ENCODE measurements at regions not wholly inside any gene's neighbourhood (a gene's known extent, or its start where the extent isn't known, plus 50 kb on each side); places are given as distances from the start of the nearest gene placed in this dataset.
"Not testable (repeated sequence)": the region's sequence is repeated elsewhere in the genome, so short reads cannot be mapped to it uniquely, and the experiment has no call there.

- TF ChIP-seq FOXK2 (IDR thresholded peaks at IDR 0.05): no peak
- DNase-seq (ENCODE audit: extremely low spot score): no peak
- ChIA-PET POLR2A (no interaction called here), CTCF (no interaction called here)
These were observed 146.3 kb upstream of the THUMPD2 start for GRCh38 chr2:39925312-39925711.

- ChIA-PET POLR2A (no interaction called here), CTCF (interaction anchor here (0.7 kb wide), 1 partner anchor 36 kb away, joined by 6 read pairs; no protein-coding TSS in a partner anchor)
- no peak for TF ChIP-seq HDGF (IDR thresholded peaks at IDR 0.05; ENCODE audit: borderline replicate concordance)
- no peak for TF ChIP-seq FOXK2 (IDR thresholded peaks at IDR 0.05)
- TF ChIP-seq FOXM1 (IDR thresholded peaks at IDR 0.05; ENCODE audit: borderline replicate concordance): no peak
- no peak for TF ChIP-seq LEF1 (IDR thresholded peaks at IDR 0.05; ENCODE audit: borderline replicate concordance)
- TF ChIP-seq CTBP1 (IDR thresholded peaks at IDR 0.05; ENCODE audit: borderline replicate concordance): no peak
- TF ChIP-seq NFRKB (IDR thresholded peaks at IDR 0.05): no peak
- no peak for TF ChIP-seq L3MBTL2 (conservative IDR thresholded peaks at IDR 0.05)
- TF ChIP-seq ZNF384 (IDR thresholded peaks at IDR 0.05): no peak
- TF ChIP-seq BHLHE40 (IDR thresholded peaks at IDR 0.05; ENCODE audit: borderline replicate concordance): no peak
- TF ChIP-seq ELF4 (IDR thresholded peaks at IDR 0.05): no peak
These were observed 144.4 kb upstream of the THUMPD2 start for GRCh38 chr2:39923455-39923854.

GRCh38 chr2:39922679-39923405, 143.8 kb upstream of the THUMPD2 start:
- ChIA-PET POLR2A (no interaction called here), CTCF (interaction anchor here (0.6 to 1.3 kb wide), 3 partner anchors 9 to 1426 kb away, joined by 4 to 6 read pairs (median 5); no protein-coding TSS in a partner anchor)
- no peak for TF ChIP-seq FOXK2 (IDR thresholded peaks at IDR 0.05)
- TF ChIP-seq LEF1 (IDR thresholded peaks at IDR 0.05; ENCODE audit: borderline replicate concordance): no peak
- no peak for TF ChIP-seq FOXM1 (IDR thresholded peaks at IDR 0.05; ENCODE audit: borderline replicate concordance)
- TF ChIP-seq TARDBP (IDR thresholded peaks at IDR 0.05): no peak
- TF ChIP-seq SUZ12 (IDR thresholded peaks at IDR 0.05): no peak
- no peak for TF ChIP-seq PKNOX1 (IDR thresholded peaks at IDR 0.05)
- TF ChIP-seq SP1 (IDR thresholded peaks at IDR 0.05): no peak
- no peak for TF ChIP-seq FOXA1 (IDR thresholded peaks at IDR 0.05)
- no peak for TF ChIP-seq CTBP1 (IDR thresholded peaks at IDR 0.05; ENCODE audit: borderline replicate concordance)
- TF ChIP-seq ARNT (IDR thresholded peaks at IDR 0.05): no peak
- no peak for TF ChIP-seq HDGF (IDR thresholded peaks at IDR 0.05; ENCODE audit: borderline replicate concordance)
- no peak for TF ChIP-seq ELF4 (IDR thresholded peaks at IDR 0.05)
- TF ChIP-seq L3MBTL2 (conservative IDR thresholded peaks at IDR 0.05): no peak
- no peak for TF ChIP-seq NFRKB (IDR thresholded peaks at IDR 0.05)
- no peak for TF ChIP-seq ZNF384 (IDR thresholded peaks at IDR 0.05)
- no peak for DNase-seq (ENCODE audit: extremely low spot score)

More at GRCh38 chr2:39923455-39923854, 144.4 kb upstream of the THUMPD2 start:
- no peak for DNase-seq (ENCODE audit: extremely low spot score)

GRCh38 chr2:39920307-39920801, 141.3 kb upstream of the THUMPD2 start:
- ChIA-PET CTCF (no interaction called here), POLR2A (no interaction called here)
- no peak for DNase-seq (ENCODE audit: extremely low spot score)
- TF ChIP-seq PKNOX1 (IDR thresholded peaks at IDR 0.05): no peak

GRCh38 chr2:39919511-39920306, 140.7 kb upstream of the THUMPD2 start:
- ChIA-PET CTCF (no interaction called here), POLR2A (no interaction called here)
- no peak for TF ChIP-seq L3MBTL2 (conservative IDR thresholded peaks at IDR 0.05)
- no peak for TF ChIP-seq ELF4 (IDR thresholded peaks at IDR 0.05)
- TF ChIP-seq HDGF (IDR thresholded peaks at IDR 0.05; ENCODE audit: borderline replicate concordance): no peak
- no peak for TF ChIP-seq FOXM1 (IDR thresholded peaks at IDR 0.05; ENCODE audit: borderline replicate concordance)
- TF ChIP-seq BHLHE40 (IDR thresholded peaks at IDR 0.05; ENCODE audit: borderline replicate concordance): no peak
- TF ChIP-seq CTBP1 (IDR thresholded peaks at IDR 0.05; ENCODE audit: borderline replicate concordance): no peak
- TF ChIP-seq FOXA1 (IDR thresholded peaks at IDR 0.05): no peak
- TF ChIP-seq LEF1 (IDR thresholded peaks at IDR 0.05; ENCODE audit: borderline replicate concordance): no peak
- no peak for TF ChIP-seq SP1 (IDR thresholded peaks at IDR 0.05)
- TF ChIP-seq SUZ12 (IDR thresholded peaks at IDR 0.05): no peak
- TF ChIP-seq PKNOX1 (IDR thresholded peaks at IDR 0.05): no peak
- no peak for TF ChIP-seq FOXK2 (IDR thresholded peaks at IDR 0.05)
- TF ChIP-seq ARNT (IDR thresholded peaks at IDR 0.05): no peak
- no peak for TF ChIP-seq NFRKB (IDR thresholded peaks at IDR 0.05)
- no peak for TF ChIP-seq TARDBP (IDR thresholded peaks at IDR 0.05)
- no peak for TF ChIP-seq ZNF384 (IDR thresholded peaks at IDR 0.05)
- DNase-seq (ENCODE audit: extremely low spot score): no peak

GRCh38 chr2:39918886-39919285, 139.8 kb upstream of the THUMPD2 start:
- no peak for DNase-seq (ENCODE audit: extremely low spot score)
- TF ChIP-seq LEF1 (IDR thresholded peaks at IDR 0.05; ENCODE audit: borderline replicate concordance): no peak
- no peak for TF ChIP-seq FOXK2 (IDR thresholded peaks at IDR 0.05)
- TF ChIP-seq HDGF (IDR thresholded peaks at IDR 0.05; ENCODE audit: borderline replicate concordance): no peak
- no peak for TF ChIP-seq SUZ12 (IDR thresholded peaks at IDR 0.05)
- CTCF ChIA-PET: no interaction called here
- POLR2A ChIA-PET: no interaction called here

GRCh38 chr2:39917371-39917770, 138.3 kb upstream of the THUMPD2 start:
- CTCF ChIA-PET; POLR2A ChIA-PET; DNase-seq (ENCODE audit: extremely low spot score): not testable (repeated sequence)
